ENCODE measurements at regions not wholly inside any gene's neighbourhood (a gene's known extent, or its start where the extent isn't known, plus 50 kb on each side); places are given as distances from the start of the nearest gene placed in this dataset.

- TF ChIP-seq, protein P1, sequence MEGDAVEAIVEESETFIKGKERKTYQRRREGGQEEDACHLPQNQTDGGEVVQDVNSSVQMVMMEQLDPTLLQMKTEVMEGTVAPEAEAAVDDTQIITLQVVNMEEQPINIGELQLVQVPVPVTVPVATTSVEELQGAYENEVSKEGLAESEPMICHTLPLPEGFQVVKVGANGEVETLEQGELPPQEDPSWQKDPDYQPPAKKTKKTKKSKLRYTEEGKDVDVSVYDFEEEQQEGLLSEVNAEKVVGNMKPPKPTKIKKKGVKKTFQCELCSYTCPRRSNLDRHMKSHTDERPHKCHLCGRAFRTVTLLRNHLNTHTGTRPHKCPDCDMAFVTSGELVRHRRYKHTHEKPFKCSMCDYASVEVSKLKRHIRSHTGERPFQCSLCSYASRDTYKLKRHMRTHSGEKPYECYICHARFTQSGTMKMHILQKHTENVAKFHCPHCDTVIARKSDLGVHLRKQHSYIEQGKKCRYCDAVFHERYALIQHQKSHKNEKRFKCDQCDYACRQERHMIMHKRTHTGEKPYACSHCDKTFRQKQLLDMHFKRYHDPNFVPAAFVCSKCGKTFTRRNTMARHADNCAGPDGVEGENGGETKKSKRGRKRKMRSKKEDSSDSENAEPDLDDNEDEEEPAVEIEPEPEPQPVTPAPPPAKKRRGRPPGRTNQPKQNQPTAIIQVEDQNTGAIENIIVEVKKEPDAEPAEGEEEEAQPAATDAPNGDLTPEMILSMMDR (IDR thresholded peaks at IDR 0.05), result no peak
- TF ChIP-seq SIN3A (IDR thresholded peaks at IDR 0.05; ENCODE audit: borderline replicate concordance, insufficient read depth, low read depth, low read length), result no peak
- no peak for TF ChIP-seq POLR2AphosphoS5 (IDR thresholded peaks at IDR 0.05; ENCODE audit: low read depth, low read length)
These were observed 92.5 kb upstream of the RGS4 start for GRCh38 chr1:162976628-162977027.
